ENCODE measurements at regions not wholly inside any gene's neighbourhood (a gene's known extent, or its start where the extent isn't known, plus 50 kb on each side); places are given as distances from the start of the nearest gene placed in this dataset.

- peaks cover 0 to 8% (median 2%) of the 10 kb centered on the region in 4 experiments; a peak in 5 of 7 replicates for H3K4me1 ChIP-seq (replicated peaks in 1 of 4; ENCODE audit: control insufficient read depth in 3 of 4, insufficient read depth in 4 of 4, low read length in 3 of 4)
- ChIA-PET POLR2A (ENCODE audit: partially characterized antibody) (interaction anchor here (1.2 kb wide), 1 partner anchor 150 kb away, joined by 3 read pairs; no protein-coding TSS in a partner anchor), CTCF (ENCODE audit: partially characterized antibody) (interaction anchor here (2.6 to 3.5 kb wide), 2 partner anchors 12 to 33 kb away, joined by 11 to 16 read pairs; no protein-coding TSS in a partner anchor)
- H3K27ac ChIP-seq (ENCODE audit: low read depth, low read length): no peak overlapping the region
- H2AFZ ChIP-seq (ENCODE audit: low read length): no peak overlapping the region
- H2BK20ac ChIP-seq (ENCODE audit: low read length): no peak overlapping the region
- H3K23me2 ChIP-seq (ENCODE audit: low read depth, low read length): no peaks in the 10 kb centered on the region; the same call in 1 of the 2 replicates
- H4K91ac ChIP-seq (replicated peaks; ENCODE audit: insufficient read length, low read length): no peak overlapping the region
- DNase-seq (ENCODE audit: low read depth in 1 of 2, low spot score in 2 of 2): no peak
- no peak overlapping the region for H2BK5ac ChIP-seq (ENCODE audit: low read depth, low read length)
- H3K79me2 ChIP-seq (ENCODE audit: control insufficient read depth in 1 of 2, insufficient read depth in 2 of 2, low read length in 2 of 2): no peaks in the 10 kb centered on the region
- no peak overlapping the region for H3K4me3 ChIP-seq (ENCODE audit: extremely low read depth in 1 of 4, insufficient read depth in 2 of 4, low read depth in 3 of 4, low read length in 4 of 4)
- no peak overlapping the region for H3K4me2 ChIP-seq (ENCODE audit: insufficient read depth in 1 of 2, low read depth in 2 of 2, low read length in 2 of 2)
- H3K14ac ChIP-seq (ENCODE audit: insufficient read length): no peak overlapping the region
- no peak overlapping the region for H2BK12ac ChIP-seq (ENCODE audit: low read depth, low read length)
- no peak overlapping the region for H3K4ac ChIP-seq (replicated peaks; ENCODE audit: insufficient read length, low read depth, low read length)
- no peaks in the 10 kb centered on the region for H4K20me1 ChIP-seq (replicated peaks in 1 of 2; ENCODE audit: control insufficient read depth in 1 of 2, insufficient read depth in 2 of 2, low read length in 2 of 2)
- no peak overlapping the region for H3K18ac ChIP-seq (ENCODE audit: extremely low read depth, low read length)
- no peak for FAIRE-seq
- no peaks in the 10 kb centered on the region for H3K36me3 ChIP-seq (ENCODE audit: control insufficient read depth in 2 of 4, insufficient read depth in 4 of 4, low read length in 3 of 4)
- no peaks in the 10 kb centered on the region for H3K79me1 ChIP-seq (ENCODE audit: low read depth, low read length)
- H3K9me3 ChIP-seq (ENCODE audit: insufficient read depth in 2 of 2, low read depth in 1 of 2, low read length in 1 of 2): peaks cover 0 to 8% of the 10 kb centered on the region in 2 experiments; a peak in 1 of 4 replicates
- H2BK120ac ChIP-seq (replicated peaks; ENCODE audit: low read depth, low read length): no peak overlapping the region
- 80% methylated on average over 4 of the region's 4 CpGs; no CpG with 5 or more reads in 1 of the 2 experiments for WGBS, 2 experiments (ENCODE audit: extremely low coverage in 1 of 2, insufficient coverage in 1 of 2, insufficient read length in 1 of 2, insufficient replicate concordance in 2 of 2, low coverage in 1 of 2, low lambda C conversion rate in 2 of 2, missing lambda C conversion rate in 1 of 2)
- no peak overlapping the region for H4K8ac ChIP-seq (ENCODE audit: extremely low read depth, insufficient read depth, low read length)
- no peak overlapping the region for H3K23ac ChIP-seq (ENCODE audit: insufficient read length)
- no peak overlapping the region for H2BK15ac ChIP-seq (ENCODE audit: low read length)
- H3K9ac ChIP-seq (replicated peaks in 1 of 4; ENCODE audit: extremely low read depth in 1 of 4, low read depth in 3 of 4, low read length in 3 of 4): no peak overlapping the region
- H3K27me3 ChIP-seq (replicated peaks in 1 of 4; ENCODE audit: control insufficient read depth in 3 of 4, extremely low read depth in 1 of 4, insufficient read depth in 3 of 4, low read length in 3 of 4): no peaks in the 10 kb centered on the region; a peak in 3 of 7 replicates
- no peak overlapping the region for H3K56ac ChIP-seq (replicated peaks; ENCODE audit: insufficient read length, low read depth, low read length)
- no peak overlapping the region for H4K5ac ChIP-seq (ENCODE audit: insufficient read length, low read depth, low read length)
- H2AK5ac ChIP-seq (ENCODE audit: low read depth, low read length): no peak overlapping the region
- TF ChIP-seq EGR1 (IDR thresholded peaks at IDR 0.05; ENCODE audit: borderline replicate concordance, low read depth, low read length): no peak
- no peak for TF ChIP-seq SP4 (IDR thresholded peaks at IDR 0.05; ENCODE audit: low read length)
- no peak for TF ChIP-seq HDAC2 (IDR thresholded peaks at IDR 0.05; ENCODE audit: borderline replicate concordance in 1 of 2, low read depth in 2 of 2, low read length in 2 of 2)
Observed at GRCh38 chr17:74054249-74054648, 149.2 kb upstream of the RPL38 start.
